Spleen (tissue), 11 donors: ENCODE measurements at regions not wholly inside any gene's neighbourhood (a gene's known extent, or its start where the extent isn't known, plus 50 kb on each side); places are given as distances from the start of the nearest gene placed in this dataset.
"Not testable (repeated sequence)": the region's sequence is repeated elsewhere in the genome, so short reads cannot be mapped to it uniquely, and the experiment has no call there.

Experiments used
- DNase-seq: peaks from one replicate; pipeline ENCODE4 v3.0.0-alpha.2; 2020
- H3K27ac ChIP-seq, 8 donors: fragments of 200-600 bp; sonication (generic) in 7 of 8; 1 replicate in 4 of 8; 2 replicates in 4 of 8; pipeline versions ENCODE4 v1.5.0 to v1.8.0; 2016 to 2021; ENCODE audit warnings: inconsistent platforms in 4 of 8, mild to moderate bottlenecking in 4 of 8, moderate library complexity in 1 of 8
- H3K27me3 ChIP-seq, 7 donors: fragments of 200-600 bp; sonication (generic) in 6 of 7; replicated peaks in 1 of 7; 1 replicate in 4 of 7; 2 replicates in 3 of 7; pipeline versions ENCODE4 v1.5.0 to v1.8.0; 2016 to 2021; ENCODE audit warnings: inconsistent platforms in 3 of 7, mild to moderate bottlenecking in 1 of 7
- H3K36me3 ChIP-seq, 6 donors: fragments of 200-600 bp; sonication (generic) in 5 of 6; 1 replicate in 4 of 6; 2 replicates in 2 of 6; pipeline versions ENCODE4 v1.5.0 to v1.8.0; 2016 to 2021; ENCODE audit warnings: inconsistent platforms in 2 of 6
- H3K4me1 ChIP-seq, 6 donors: fragments of 200-600 bp; sonication (generic) in 5 of 6; 1 replicate in 3 of 6; 2 replicates in 3 of 6; pipeline versions ENCODE4 v1.5.0 to v1.8.0; 2016 to 2021; ENCODE audit warnings: inconsistent platforms in 3 of 6
- H3K4me3 ChIP-seq, 8 donors: fragments of 200-600 bp; sonication (generic) in 7 of 8; 1 replicate in 4 of 8; 2 replicates in 4 of 8; pipeline versions ENCODE4 v1.5.0 to v1.8.0; 2016 to 2021; ENCODE audit warnings: inconsistent platforms in 4 of 8, mild to moderate bottlenecking in 4 of 8, moderate library complexity in 2 of 8
- H3K9me3 ChIP-seq, 8 donors: fragments of 200-600 bp; sonication (generic) in 7 of 8; 1 replicate in 4 of 8; 2 replicates in 4 of 8; pipeline versions ENCODE4 v1.5.0 to v1.8.0; 2016 to 2021; ENCODE audit warnings: inconsistent platforms in 4 of 8
- POLR2A ChIP-seq, 3 donors: fragments of 450-650 bp; IDR thresholded peaks; one replicate each; pipeline ENCODE4 v1.5.1; 2017; ENCODE audit warnings: antibody characterized with exemption in 3 of 3, mild to moderate bottlenecking in 1 of 3
- POLR2AphosphoS5 ChIP-seq, 3 donors: sonication (generic); formaldehyde crosslinking; IDR thresholded peaks; one replicate each; pipeline ENCODE4 v1.5.1; 2017; ENCODE audit warnings: antibody characterized with exemption in 3 of 3
- WGBS, 5 donors: extraction: QIAGEN DNeasy Blood & Tissue Kit in 3 of 5; methylation state at CpG; one replicate each; pipeline versions ENCODE4 v1.1.5 to v1.1.7; 2013 to 2018; 5-methylcytosine and 5-hydroxymethylcytosine counted together
- intact Hi-C: fragments of 100-400 bp; cut with DNase I; formaldehyde crosslinking; loops from one replicate; pipeline ENCODE4 v1.15.0; 2023; ENCODE audit warnings: low total_unique reads
- TF ChIP-seq, protein P1 (sequence below), 11 experiments: fragments of 200-600 bp in 7 of 11; fragments of 450-650 bp in 4 of 11; sonication (generic) in 4 of 11; IDR thresholded peaks in 8 of 11; conservative IDR thresholded peaks in 3 of 11; 1 replicate in 7 of 11; 2 replicates in 4 of 11; pipeline versions ENCODE4 v1.4.0 to v1.8.0; 2016 to 2021; ENCODE audit warnings: antibody characterized with exemption in 11 of 11, inconsistent platforms in 4 of 11, mild to moderate bottlenecking in 1 of 11
- donor health status: healthy with polysubstance abuse.
- donor health status: DM: no; HTN: no; CAD: no; lungs with moderate emphysema.
- donor health status: DM: no; HTN: no; CAD: no.
- donor health status: Bipolar disorder and iron deficiency.
- donor health status: healthy.
- donor health status: DM: no; HTN: no; CAD: no.
- donor health status: DM: yes; HTN: yes; CAD: no.

DNA sequence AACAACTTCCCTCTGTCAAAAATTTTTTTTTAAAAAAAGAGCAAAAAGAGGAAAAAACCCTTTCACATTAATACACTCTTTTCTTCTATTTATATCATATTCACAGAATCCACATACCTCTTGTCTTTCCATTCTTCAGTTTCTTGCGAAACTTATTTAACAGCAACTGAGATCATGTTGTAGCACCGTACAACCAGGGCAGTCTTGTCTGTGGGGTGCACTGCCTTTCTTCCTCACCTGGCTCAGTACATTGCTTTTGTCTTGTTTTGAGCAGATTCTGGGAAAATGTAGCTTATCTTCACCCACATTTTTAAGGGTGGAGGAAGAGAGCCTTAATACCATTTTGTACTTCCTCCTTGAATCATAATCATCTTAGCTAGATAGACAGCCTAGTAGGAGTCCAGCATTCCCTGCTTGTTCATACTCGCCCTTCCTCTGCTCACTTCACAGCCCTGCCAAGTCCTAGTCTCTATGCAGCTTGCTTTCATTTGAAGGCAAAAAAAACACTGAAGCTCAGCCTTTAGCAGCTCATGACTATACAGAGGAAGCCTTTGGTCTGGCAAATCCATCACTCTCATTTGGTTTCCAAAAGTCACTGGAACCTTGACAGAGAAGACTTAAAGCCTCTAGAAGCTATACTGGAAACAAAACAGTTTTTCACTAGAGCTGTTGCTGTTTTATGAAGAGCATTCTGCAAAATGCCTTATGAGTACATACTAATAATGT lies 140.6 kb upstream of the BANK1 start:
- intact Hi-C loops, result no loop called here
- 81 to 86% (median 85%) methylated on average over 3 of the region's 3 CpGs for WGBS, 5 donors
- no peaks in the 10 kb centered on the region for H3K4me1 ChIP-seq
- no peaks in the 10 kb centered on the region for H3K9me3 ChIP-seq
- no peaks in the 10 kb centered on the region for H3K36me3 ChIP-seq
- H3K27ac ChIP-seq, result no peak overlapping the region
- H3K27me3 ChIP-seq, result no peaks in the 10 kb centered on the region
- no peak overlapping the region for H3K4me3 ChIP-seq
- TF ChIP-seq, protein P1, sequence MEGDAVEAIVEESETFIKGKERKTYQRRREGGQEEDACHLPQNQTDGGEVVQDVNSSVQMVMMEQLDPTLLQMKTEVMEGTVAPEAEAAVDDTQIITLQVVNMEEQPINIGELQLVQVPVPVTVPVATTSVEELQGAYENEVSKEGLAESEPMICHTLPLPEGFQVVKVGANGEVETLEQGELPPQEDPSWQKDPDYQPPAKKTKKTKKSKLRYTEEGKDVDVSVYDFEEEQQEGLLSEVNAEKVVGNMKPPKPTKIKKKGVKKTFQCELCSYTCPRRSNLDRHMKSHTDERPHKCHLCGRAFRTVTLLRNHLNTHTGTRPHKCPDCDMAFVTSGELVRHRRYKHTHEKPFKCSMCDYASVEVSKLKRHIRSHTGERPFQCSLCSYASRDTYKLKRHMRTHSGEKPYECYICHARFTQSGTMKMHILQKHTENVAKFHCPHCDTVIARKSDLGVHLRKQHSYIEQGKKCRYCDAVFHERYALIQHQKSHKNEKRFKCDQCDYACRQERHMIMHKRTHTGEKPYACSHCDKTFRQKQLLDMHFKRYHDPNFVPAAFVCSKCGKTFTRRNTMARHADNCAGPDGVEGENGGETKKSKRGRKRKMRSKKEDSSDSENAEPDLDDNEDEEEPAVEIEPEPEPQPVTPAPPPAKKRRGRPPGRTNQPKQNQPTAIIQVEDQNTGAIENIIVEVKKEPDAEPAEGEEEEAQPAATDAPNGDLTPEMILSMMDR (IDR thresholded peaks at IDR 0.05 in 8 of 11, conservative IDR thresholded peaks at IDR 0.05 in 3 of 11), result no peak
- TF ChIP-seq POLR2A (IDR thresholded peaks at IDR 0.05) (no peak), POLR2AphosphoS5 (IDR thresholded peaks at IDR 0.05) (no peak)
- DNase-seq, result no peak

DNA sequence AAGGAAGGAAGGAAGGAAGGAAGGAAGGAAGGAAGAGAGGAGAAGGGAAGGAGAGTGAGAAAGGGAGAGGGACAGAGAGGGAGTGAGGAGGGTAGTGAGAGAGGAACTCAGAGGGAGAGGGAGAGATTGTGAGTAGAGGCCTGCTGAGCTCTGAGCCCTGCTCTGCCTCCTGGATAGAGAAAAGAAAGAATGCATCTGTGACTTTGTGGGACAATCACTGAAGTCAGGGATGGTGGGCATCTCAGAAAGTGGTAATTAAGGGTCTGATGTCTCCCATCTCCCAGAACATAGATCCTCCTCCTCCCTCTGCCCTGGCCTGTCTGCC lies 142.9 kb upstream of the BANK1 start:
- H3K27ac ChIP-seq, result no peak overlapping the region
- intact Hi-C loops, result no loop called here

DNA sequence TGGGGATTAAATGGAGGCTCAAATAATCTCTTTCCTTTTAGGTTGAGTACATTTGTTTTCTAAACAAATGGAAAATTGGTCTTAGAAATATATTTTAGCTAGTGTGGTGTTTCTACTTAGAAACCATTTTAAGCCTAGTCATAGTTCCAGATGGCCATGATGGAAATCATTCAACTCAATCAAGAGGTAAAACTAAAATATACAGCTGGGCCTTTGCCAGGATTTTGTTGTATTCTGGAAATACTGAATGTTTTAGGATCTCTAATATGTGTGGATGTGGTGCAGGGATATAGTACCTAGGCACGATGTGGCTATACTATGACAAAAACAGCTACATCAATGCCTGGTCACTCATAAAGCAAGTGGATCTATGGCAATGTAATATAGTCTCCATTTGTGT lies 146.0 kb upstream of the BANK1 start:
- WGBS, 5 donors, result 82 to 100% (median 91%) methylated on average over 1 of the region's 1 CpG
- intact Hi-C loops, result no loop called here
- no peak for DNase-seq
- Histone ChIP-seq H3K4me1 (no peaks in the 10 kb centered on the region), H3K27ac (no peak overlapping the region), H3K36me3 (no peaks in the 10 kb centered on the region), H3K9me3 (no peaks in the 10 kb centered on the region), H3K4me3 (no peak overlapping the region), H3K27me3 (no peaks in the 10 kb centered on the region)
- TF ChIP-seq POLR2AphosphoS5 (IDR thresholded peaks at IDR 0.05) (no peak), POLR2A (IDR thresholded peaks at IDR 0.05) (no peak)
- TF ChIP-seq, protein P1 (IDR thresholded peaks at IDR 0.05 in 8 of 11, conservative IDR thresholded peaks at IDR 0.05 in 3 of 11), result no peak

More for the DNA sequence above, 142.9 kb upstream of the BANK1 start:
- Histone ChIP-seq H3K9me3 (no peaks in the 10 kb centered on the region), H3K27me3 (no peaks in the 10 kb centered on the region), H3K36me3 (no peaks in the 10 kb centered on the region), H3K4me1 (no peaks in the 10 kb centered on the region), H3K4me3 (no peak overlapping the region)
- no peak for DNase-seq
- TF ChIP-seq POLR2A (IDR thresholded peaks at IDR 0.05), result no peak
- TF ChIP-seq, protein P1 (IDR thresholded peaks at IDR 0.05 in 8 of 11, conservative IDR thresholded peaks at IDR 0.05 in 3 of 11), result no peak
- no peak for TF ChIP-seq POLR2AphosphoS5 (IDR thresholded peaks at IDR 0.05)

DNA sequence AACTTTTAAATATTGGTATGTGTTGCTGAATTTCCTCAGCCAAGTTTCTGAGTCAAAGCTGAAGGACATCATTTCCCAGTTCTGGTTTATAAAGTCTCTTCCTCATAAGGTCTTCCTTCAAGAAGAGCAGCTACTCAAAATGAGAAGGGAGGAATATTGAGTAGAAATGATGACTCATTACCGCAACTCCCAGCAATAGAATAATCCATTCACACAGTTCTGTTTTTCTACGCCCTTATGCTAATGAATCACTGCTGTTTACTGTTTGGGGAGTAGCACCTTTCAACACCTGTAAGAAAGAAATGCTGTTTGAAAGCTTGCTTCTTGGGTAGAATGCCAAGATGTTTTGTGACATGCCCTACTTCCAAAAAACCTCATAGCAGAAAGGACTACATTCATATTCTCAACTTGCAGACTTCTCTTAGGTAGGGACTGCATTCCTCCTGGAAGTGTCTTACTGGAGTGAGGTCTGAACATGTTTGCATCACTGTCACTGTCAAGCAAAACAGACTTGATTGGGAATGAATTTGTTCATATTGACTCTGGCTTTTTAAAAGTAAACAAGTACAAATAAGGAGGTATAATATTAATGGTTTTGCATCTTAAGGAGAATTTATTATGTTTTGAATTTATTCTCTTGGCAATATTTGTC lies 147.2 kb upstream of the BANK1 start:
- no peak overlapping the region for H3K27ac ChIP-seq
- H3K4me1 ChIP-seq, result no peaks in the 10 kb centered on the region
- no peak overlapping the region for H3K4me3 ChIP-seq
- no peak for TF ChIP-seq POLR2AphosphoS5 (IDR thresholded peaks at IDR 0.05)
- no peaks in the 10 kb centered on the region for H3K9me3 ChIP-seq
- no peak for DNase-seq
- intact Hi-C loops, result no loop called here
- H3K27me3 ChIP-seq, result no peaks in the 10 kb centered on the region
- 62 to 81% (median 77%) methylated on average over 2 of the region's 2 CpGs for WGBS, 5 donors
- no peaks in the 10 kb centered on the region for H3K36me3 ChIP-seq

DNA sequence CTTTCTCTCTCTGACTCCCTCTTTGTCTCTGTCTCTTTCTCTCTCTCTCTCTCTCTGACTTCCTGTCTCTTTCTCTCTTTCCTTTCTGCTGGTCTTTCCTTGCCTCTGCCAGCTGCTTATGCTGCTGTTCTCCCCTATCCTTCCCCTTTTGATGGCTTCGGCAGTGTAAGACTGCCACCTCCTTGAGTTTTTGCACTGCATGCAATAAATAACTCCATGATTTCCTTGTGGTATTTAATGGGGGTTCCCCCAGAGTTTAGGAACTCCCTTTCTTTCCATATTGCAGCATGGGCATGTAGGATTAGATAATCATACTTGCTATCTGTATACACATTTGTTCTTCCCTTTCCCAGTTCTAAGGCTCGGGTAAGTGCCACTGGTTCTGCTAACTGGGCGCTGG lies 157.8 kb upstream of the BANK1 start:
- DNase-seq, H3K4me1 ChIP-seq, H3K4me3 ChIP-seq, H3K36me3 ChIP-seq, H3K27me3 ChIP-seq, H3K27ac ChIP-seq, intact Hi-C loops: not testable (repeated sequence)
- WGBS, 5 donors, result 65 to 74% (median 70%) methylated on average over 3 of the region's 3 CpGs
- H3K9me3 ChIP-seq, result peaks cover 0 to 11% (median 7%) of the 10 kb centered on the region in 8 donors
